ENCODE measurements at regions not wholly inside any gene's neighbourhood (a gene's known extent, or its start where the extent isn't known, plus 50 kb on each side); places are given as distances from the start of the nearest gene placed in this dataset.

DNA sequence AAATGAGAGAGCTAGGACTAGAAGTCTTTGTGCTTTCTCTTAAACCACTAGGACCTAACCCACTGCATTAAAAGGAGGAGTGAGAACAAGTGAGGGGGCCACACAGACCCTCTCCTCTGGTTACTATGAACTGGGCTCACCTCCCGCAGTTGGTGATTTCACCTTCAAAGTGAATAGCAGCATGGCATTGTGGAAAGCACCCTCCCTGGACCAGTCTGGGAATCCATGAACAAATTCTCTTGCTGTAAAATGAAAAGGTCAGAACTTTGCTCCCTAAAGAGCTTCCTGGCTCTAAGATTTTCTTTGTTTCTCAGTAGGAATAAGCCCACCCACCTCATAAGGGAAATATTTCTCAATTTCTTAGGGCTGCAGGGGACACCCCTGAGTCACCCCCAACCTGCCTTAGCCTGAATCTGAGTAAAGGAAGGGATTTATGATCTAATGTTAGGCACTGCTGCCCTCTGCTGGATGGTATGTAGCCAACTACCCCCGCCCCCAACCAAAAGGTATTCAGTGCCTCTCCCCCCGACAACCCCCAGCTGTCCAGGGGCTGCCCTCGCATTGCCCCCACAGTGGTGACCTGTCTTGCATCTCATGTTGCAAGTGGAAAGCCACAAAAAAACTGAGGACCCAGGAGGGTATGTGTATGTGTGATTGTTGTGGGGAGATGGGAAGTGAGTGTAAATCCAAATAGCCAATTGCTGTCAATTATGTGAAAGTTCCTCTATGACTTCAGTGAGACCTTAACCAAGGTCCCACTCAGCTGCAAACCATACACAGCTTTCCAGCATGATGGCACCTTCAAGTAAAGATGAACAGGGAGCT is 230.9 kb upstream of the SLC14A2 start:
- H3K27me3 ChIP-seq: no peaks in the 10 kb centered on the region
- H3K4me1 ChIP-seq: no peaks in the 10 kb centered on the region
- 18 to 28% methylated on average over 4 of the region's 4 CpGs for WGBS, 2 donors
- no peak overlapping the region for H3K4me3 ChIP-seq
- no peaks in the 10 kb centered on the region for H3K9me3 ChIP-seq
- H3K27ac ChIP-seq: peak overlapping the region in 1 of 4 donors; percentile 0
- intact Hi-C loops (cut with DNase I): no loop called here
- no peak for DNase-seq
- no peak for TF ChIP-seq EP300 (IDR thresholded peaks at IDR 0.05)
- TF ChIP-seq, protein P1, sequence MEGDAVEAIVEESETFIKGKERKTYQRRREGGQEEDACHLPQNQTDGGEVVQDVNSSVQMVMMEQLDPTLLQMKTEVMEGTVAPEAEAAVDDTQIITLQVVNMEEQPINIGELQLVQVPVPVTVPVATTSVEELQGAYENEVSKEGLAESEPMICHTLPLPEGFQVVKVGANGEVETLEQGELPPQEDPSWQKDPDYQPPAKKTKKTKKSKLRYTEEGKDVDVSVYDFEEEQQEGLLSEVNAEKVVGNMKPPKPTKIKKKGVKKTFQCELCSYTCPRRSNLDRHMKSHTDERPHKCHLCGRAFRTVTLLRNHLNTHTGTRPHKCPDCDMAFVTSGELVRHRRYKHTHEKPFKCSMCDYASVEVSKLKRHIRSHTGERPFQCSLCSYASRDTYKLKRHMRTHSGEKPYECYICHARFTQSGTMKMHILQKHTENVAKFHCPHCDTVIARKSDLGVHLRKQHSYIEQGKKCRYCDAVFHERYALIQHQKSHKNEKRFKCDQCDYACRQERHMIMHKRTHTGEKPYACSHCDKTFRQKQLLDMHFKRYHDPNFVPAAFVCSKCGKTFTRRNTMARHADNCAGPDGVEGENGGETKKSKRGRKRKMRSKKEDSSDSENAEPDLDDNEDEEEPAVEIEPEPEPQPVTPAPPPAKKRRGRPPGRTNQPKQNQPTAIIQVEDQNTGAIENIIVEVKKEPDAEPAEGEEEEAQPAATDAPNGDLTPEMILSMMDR (IDR thresholded peaks at IDR 0.05): peak in 3 of 4 experiments; percentile 18 to 49 (median 48)
- no peaks in the 10 kb centered on the region for H3K36me3 ChIP-seq

GRCh38 chr18:45384962-45385315 is 230.3 kb upstream of the SLC14A2 start:
- Histone ChIP-seq H3K27me3 (no peaks in the 10 kb centered on the region), H3K9me3 (no peaks in the 10 kb centered on the region), H3K4me1 (no peaks in the 10 kb centered on the region), H3K36me3 (no peaks in the 10 kb centered on the region), H3K27ac (peak overlapping the region in 1 of 4 donors; percentile 0), H3K4me3 (no peak overlapping the region)
- intact Hi-C loops (cut with DNase I): no loop called here
- TF ChIP-seq POLR2AphosphoS5 (IDR thresholded peaks at IDR 0.05): no peak
- TF ChIP-seq, protein P1 (IDR thresholded peaks at IDR 0.05): no peak
- no peak for TF ChIP-seq EP300 (IDR thresholded peaks at IDR 0.05)
- TF ChIP-seq POLR2A (IDR thresholded peaks at IDR 0.05): no peak
- WGBS, 2 donors: 35 to 36% methylated on average over 9 of the region's 9 CpGs
- no peak for DNase-seq

- intact Hi-C loops (cut with DNase I): no loop called here
- 54 to 73% methylated on average over 7 of the region's 7 CpGs for whole genome bisulfite sequencing, 2 donors
Measured at GRCh38 chr18:45386041-45386655, 229.1 kb upstream of the SLC14A2 start.

GRCh38 chr18:45387229-45387628 is 228.0 kb upstream of the SLC14A2 start:
- WGBS, 2 donors: 39 to 80% methylated on average over 2 of the region's 2 CpGs
- H3K4me3 ChIP-seq: no peak overlapping the region
- no peak for DNase-seq
- TF ChIP-seq POLR2AphosphoS5 (IDR thresholded peaks at IDR 0.05) (no peak), EP300 (IDR thresholded peaks at IDR 0.05) (no peak), POLR2A (IDR thresholded peaks at IDR 0.05) (no peak)
- TF ChIP-seq, protein P1 (IDR thresholded peaks at IDR 0.05): no peak
- no peaks in the 10 kb centered on the region for H3K4me1 ChIP-seq
- H3K27me3 ChIP-seq: no peaks in the 10 kb centered on the region
- no peaks in the 10 kb centered on the region for H3K9me3 ChIP-seq
- intact Hi-C loops (cut with DNase I): no loop called here
- H3K27ac ChIP-seq: no peak overlapping the region
- H3K36me3 ChIP-seq: no peaks in the 10 kb centered on the region

More at GRCh38 chr18:45386041-45386655, 229.1 kb upstream of the SLC14A2 start:
- Histone ChIP-seq H3K4me3 (no peak overlapping the region), H3K27ac (no peak overlapping the region), H3K27me3 (no peaks in the 10 kb centered on the region), H3K4me1 (no peaks in the 10 kb centered on the region), H3K9me3 (no peaks in the 10 kb centered on the region), H3K36me3 (no peaks in the 10 kb centered on the region)
- DNase-seq: no peak
- TF ChIP-seq POLR2A (IDR thresholded peaks at IDR 0.05): no peak
- no peak for TF ChIP-seq EP300 (IDR thresholded peaks at IDR 0.05)
- TF ChIP-seq, protein P1 (IDR thresholded peaks at IDR 0.05): peak in 1 of 4 experiments; percentile 22
- TF ChIP-seq POLR2AphosphoS5 (IDR thresholded peaks at IDR 0.05): no peak
